Thyroid gland (tissue), 4 donors: ENCODE measurements at regions not wholly inside any gene's neighbourhood (a gene's known extent, or its start where the extent isn't known, plus 50 kb on each side); places are given as distances from the start of the nearest gene placed in this dataset.

ENCODE experiments used
- DNase-seq, 2 donors: peaks; one replicate each; pipeline ENCODE4 v3.0.0-alpha.2; 2019
- H3K27ac ChIP-seq, 3 donors: fragments of 200-600 bp; sonication (generic); 1 replicate in 2 of 3; 2 replicates in 1 of 3; pipeline ENCODE4 v1.5.1; 2016 to 2019; ENCODE audit warnings: mild to moderate bottlenecking in 1 of 3, moderate library complexity in 1 of 3
- H3K27me3 ChIP-seq: fragments of 200-600 bp; sonication (generic); one replicate; pipeline ENCODE4 v1.5.1; 2019
- H3K36me3 ChIP-seq, 2 donors: fragments of 200-600 bp; sonication (generic); one replicate each; pipeline ENCODE4 v1.5.1; 2016 to 2019
- H3K4me1 ChIP-seq, 2 donors: fragments of 200-600 bp; sonication (generic); one replicate each; pipeline ENCODE4 v1.5.1; 2017 to 2019
- H3K4me3 ChIP-seq, 3 donors: fragments of 200-600 bp; sonication (generic); replicated peaks in 1 of 3; 1 replicate in 2 of 3; 2 replicates in 1 of 3; pipeline ENCODE4 v1.5.1; 2016; ENCODE audit warnings: mild to moderate bottlenecking in 1 of 3
- H3K9me3 ChIP-seq: fragments of 200-600 bp; sonication (generic); one replicate; pipeline ENCODE4 v1.5.1; 2017
- POLR2A ChIP-seq, 2 donors: fragments of 450-650 bp; IDR thresholded peaks; one replicate each; pipeline ENCODE4 v1.6.1; 2017; ENCODE audit warnings: antibody characterized with exemption in 2 of 2, mild to moderate bottlenecking in 2 of 2, moderate library complexity in 1 of 2
- WGBS, 2 donors: methylation state at CpG; one replicate each; pipeline ENCODE4 v1.1.5; 2017; 5-methylcytosine and 5-hydroxymethylcytosine counted together
- intact Hi-C: fragments of 100-400 bp; cut with DNase I; formaldehyde crosslinking; loops from one replicate; pipeline ENCODE4 v1.15.1; 2023
- TF ChIP-seq, protein P1 (sequence below), 6 experiments: fragments of 200-600 bp in 3 of 6; fragments of 450-650 bp in 3 of 6; sonication (generic) in 3 of 6; IDR thresholded peaks; one replicate each; pipeline ENCODE4 v1.5.1; 2016 to 2019; ENCODE audit warnings: antibody characterized with exemption in 6 of 6, mild to moderate bottlenecking in 2 of 6, inconsistent platforms in 1 of 6, moderate library complexity in 1 of 6

DNA sequence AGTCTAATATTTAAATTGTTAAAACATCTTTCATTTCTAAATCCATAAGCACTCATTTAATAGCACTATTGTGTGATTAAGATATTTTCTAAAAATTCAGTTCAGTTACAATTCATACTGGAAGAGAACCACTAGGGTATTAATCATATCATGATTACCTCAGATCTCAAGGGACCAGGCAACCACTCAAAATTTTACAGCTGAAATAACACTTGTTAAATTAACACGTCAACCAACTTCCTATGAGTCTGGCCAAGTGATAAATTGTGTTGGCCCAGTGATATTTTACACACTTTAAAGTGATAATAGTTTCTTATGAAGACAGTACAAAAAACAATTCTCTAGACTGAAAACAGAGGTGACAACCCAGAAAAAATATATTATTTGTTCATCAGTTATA is 869.0 kb upstream of the ADGRB3 start:
- intact Hi-C loops, result no loop called here

DNA sequence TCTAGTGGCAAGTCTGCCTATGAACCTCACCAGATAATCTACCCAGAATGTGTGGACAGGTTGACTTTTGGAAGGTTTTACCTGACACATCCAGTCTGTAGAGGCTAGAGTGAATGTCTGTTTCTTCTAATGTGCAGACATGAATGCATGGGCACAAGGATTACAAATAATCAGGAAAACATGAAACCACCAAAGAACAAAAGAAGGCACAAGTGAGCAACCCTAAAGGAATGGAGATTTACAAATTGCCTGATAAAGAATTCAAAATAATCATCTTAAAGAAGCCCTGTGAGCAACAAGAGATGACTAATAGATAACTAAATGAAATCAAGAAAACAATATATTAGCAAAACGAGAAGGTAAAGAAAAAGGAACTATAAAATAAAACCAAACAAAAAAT is 876.1 kb upstream of the ADGRB3 start:
- intact Hi-C loops, result no loop called here
- 84 to 85% methylated on average over 1 of the region's 1 CpG for WGBS, 2 donors
- Histone ChIP-seq H3K4me1 (no peaks in the 10 kb centered on the region), H3K27ac (no peak overlapping the region), H3K36me3 (no peaks in the 10 kb centered on the region), H3K9me3 (no peaks in the 10 kb centered on the region), H3K27me3 (no peaks in the 10 kb centered on the region), H3K4me3 (no peak overlapping the region)
- no peak for DNase-seq
- no peak for TF ChIP-seq POLR2A (IDR thresholded peaks at IDR 0.05)
- TF ChIP-seq, protein P1, sequence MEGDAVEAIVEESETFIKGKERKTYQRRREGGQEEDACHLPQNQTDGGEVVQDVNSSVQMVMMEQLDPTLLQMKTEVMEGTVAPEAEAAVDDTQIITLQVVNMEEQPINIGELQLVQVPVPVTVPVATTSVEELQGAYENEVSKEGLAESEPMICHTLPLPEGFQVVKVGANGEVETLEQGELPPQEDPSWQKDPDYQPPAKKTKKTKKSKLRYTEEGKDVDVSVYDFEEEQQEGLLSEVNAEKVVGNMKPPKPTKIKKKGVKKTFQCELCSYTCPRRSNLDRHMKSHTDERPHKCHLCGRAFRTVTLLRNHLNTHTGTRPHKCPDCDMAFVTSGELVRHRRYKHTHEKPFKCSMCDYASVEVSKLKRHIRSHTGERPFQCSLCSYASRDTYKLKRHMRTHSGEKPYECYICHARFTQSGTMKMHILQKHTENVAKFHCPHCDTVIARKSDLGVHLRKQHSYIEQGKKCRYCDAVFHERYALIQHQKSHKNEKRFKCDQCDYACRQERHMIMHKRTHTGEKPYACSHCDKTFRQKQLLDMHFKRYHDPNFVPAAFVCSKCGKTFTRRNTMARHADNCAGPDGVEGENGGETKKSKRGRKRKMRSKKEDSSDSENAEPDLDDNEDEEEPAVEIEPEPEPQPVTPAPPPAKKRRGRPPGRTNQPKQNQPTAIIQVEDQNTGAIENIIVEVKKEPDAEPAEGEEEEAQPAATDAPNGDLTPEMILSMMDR (IDR thresholded peaks at IDR 0.05), result no peak

More for the DNA sequence above, 869.0 kb upstream of the ADGRB3 start:
- 22 to 48% methylated on average over 1 of the region's 1 CpG for WGBS, 2 donors
- Histone ChIP-seq H3K27me3 (no peaks in the 10 kb centered on the region), H3K4me3 (no peak overlapping the region), H3K27ac (no peak overlapping the region), H3K36me3 (no peaks in the 10 kb centered on the region), H3K9me3 (no peaks in the 10 kb centered on the region), H3K4me1 (no peaks in the 10 kb centered on the region)
- TF ChIP-seq, protein P1 (IDR thresholded peaks at IDR 0.05), result no peak
- TF ChIP-seq POLR2A (IDR thresholded peaks at IDR 0.05), result no peak
- DNase-seq, result no peak

DNA sequence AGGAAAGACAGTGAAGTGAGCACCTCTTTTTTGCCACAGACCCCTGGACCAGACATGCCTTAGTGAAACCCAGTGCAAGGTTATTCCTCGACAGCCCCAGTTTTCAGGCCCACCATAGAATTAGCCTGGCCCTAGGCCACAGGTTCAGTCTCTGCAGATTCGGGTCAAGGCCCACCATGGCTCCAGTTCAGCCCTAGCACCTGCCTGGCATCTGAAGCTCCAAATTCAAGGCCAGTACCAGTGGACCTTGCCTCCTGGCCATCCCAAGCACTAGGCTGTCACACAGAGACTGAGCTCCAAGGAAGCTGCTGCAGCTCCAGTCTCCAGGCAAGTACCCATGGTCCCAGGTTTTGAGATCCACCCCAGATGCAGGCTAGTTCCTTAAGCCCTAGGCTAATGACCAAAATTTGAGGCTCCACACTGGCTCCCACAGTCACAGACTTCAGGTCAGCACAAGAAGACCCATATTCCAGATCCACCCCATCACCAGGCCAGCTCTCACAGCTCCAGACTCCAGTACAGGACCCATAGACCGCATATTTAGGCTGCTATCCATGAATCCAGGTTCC is 877.5 kb upstream of the ADGRB3 start:
- H3K27me3 ChIP-seq, result no peaks in the 10 kb centered on the region
- WGBS, 2 donors, result 85 to 100% methylated on average over 1 to 3 of the region's 3 CpGs
- H3K4me1 ChIP-seq, result no peaks in the 10 kb centered on the region
- TF ChIP-seq POLR2A (IDR thresholded peaks at IDR 0.05), result no peak
- TF ChIP-seq, protein P1 (IDR thresholded peaks at IDR 0.05), result no peak
- no peak overlapping the region for H3K4me3 ChIP-seq
- no peaks in the 10 kb centered on the region for H3K9me3 ChIP-seq
- intact Hi-C loops, result no loop called here
- no peaks in the 10 kb centered on the region for H3K36me3 ChIP-seq
- H3K27ac ChIP-seq, result no peak overlapping the region
- DNase-seq, result no peak

DNA sequence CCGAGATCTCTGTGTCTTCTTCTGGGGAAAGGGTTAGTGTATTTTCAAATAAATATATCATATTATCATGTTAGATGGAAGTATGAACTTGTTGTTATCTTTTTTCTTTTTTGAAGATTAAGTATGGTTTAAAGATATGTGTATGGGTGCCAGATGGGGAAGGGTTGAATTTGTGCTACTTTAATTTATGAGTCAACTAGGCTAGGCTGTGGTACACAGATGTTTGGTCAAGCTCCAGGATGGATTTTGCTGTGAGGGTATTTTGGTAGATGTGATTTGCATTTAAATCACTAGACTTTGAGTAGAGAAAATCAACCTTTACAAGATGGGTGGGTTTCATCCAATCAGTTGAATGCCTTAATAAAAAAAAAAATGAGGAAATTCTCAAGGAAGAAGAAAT is 886.6 kb upstream of the ADGRB3 start:
- intact Hi-C loops, result no loop called here
- H3K4me3 ChIP-seq, result no peak overlapping the region
- no peak for TF ChIP-seq POLR2A (IDR thresholded peaks at IDR 0.05)
- TF ChIP-seq, protein P1 (IDR thresholded peaks at IDR 0.05), result no peak
- no peak for DNase-seq
- H3K9me3 ChIP-seq, result no peaks in the 10 kb centered on the region
- H3K27ac ChIP-seq, result no peak overlapping the region
- H3K36me3 ChIP-seq, result no peaks in the 10 kb centered on the region
- H3K4me1 ChIP-seq, result no peaks in the 10 kb centered on the region
- no peaks in the 10 kb centered on the region for H3K27me3 ChIP-seq
- WGBS, 2 donors, result 91 to 94% methylated on average over 1 of the region's 1 CpG

DNA sequence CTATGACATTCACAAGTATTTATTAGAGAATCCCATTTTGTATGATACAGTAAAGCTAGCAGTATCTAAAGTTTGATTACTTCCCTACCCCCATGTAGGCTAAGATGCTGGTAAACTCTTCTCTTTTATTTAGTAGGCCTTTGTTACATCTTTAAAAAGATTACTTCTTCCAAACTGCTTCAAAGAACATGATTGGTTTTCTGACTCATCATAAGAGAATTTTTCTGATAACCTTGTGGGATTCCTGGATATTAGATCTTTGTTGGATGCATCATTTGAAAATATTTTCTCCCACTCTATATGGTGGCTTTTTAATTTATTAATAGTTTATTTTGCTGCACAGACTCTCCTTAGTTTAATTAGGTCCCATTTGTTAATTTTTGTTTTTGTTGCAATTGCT is 898.3 kb upstream of the ADGRB3 start:
- H3K4me1 ChIP-seq, result no peaks in the 10 kb centered on the region
- no peaks in the 10 kb centered on the region for H3K27me3 ChIP-seq
- no peak overlapping the region for H3K27ac ChIP-seq
- H3K4me3 ChIP-seq, result no peak overlapping the region
- DNase-seq, result no peak
- no peaks in the 10 kb centered on the region for H3K36me3 ChIP-seq
- TF ChIP-seq, protein P1 (IDR thresholded peaks at IDR 0.05), result no peak
- TF ChIP-seq POLR2A (IDR thresholded peaks at IDR 0.05), result no peak
- no peaks in the 10 kb centered on the region for H3K9me3 ChIP-seq
- intact Hi-C loops, result no loop called here
